Suppressor macrophage treated with lipopolysaccharide for 4 hours (primary cell): ENCODE measurements at regions not wholly inside any gene's neighbourhood (a gene's known extent, or its start where the extent isn't known, plus 50 kb on each side); places are given as distances from the start of the nearest gene placed in this dataset.
"Not testable (repeated sequence)": the region's sequence is repeated elsewhere in the genome, so short reads cannot be mapped to it uniquely, and the experiment has no call there.

Experiments
- DNase-seq: peaks from one replicate; pipeline ENCODE4 v3.0.0-alpha.2; 2020

DNA sequence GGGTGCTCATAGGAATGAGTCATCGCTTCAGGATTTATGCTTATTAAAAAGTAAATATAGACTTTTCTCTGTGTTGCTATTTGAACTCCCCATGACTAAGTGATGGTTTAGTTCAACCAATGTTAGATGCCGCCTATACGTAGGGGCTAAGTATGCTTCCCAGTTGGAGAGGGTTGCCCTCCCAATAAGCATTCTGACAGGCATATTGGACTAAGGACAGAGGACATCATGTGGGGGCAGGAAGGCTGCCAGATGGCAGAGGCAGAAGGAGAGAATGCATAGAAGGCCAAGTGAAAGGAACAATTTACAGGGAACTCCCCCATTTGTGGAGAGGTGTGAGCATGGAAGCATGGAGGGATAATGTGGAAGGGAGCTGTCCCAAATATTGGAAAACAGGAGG lies 318.4 kb upstream of the OBI1 start:
- no peak for DNase-seq

DNA sequence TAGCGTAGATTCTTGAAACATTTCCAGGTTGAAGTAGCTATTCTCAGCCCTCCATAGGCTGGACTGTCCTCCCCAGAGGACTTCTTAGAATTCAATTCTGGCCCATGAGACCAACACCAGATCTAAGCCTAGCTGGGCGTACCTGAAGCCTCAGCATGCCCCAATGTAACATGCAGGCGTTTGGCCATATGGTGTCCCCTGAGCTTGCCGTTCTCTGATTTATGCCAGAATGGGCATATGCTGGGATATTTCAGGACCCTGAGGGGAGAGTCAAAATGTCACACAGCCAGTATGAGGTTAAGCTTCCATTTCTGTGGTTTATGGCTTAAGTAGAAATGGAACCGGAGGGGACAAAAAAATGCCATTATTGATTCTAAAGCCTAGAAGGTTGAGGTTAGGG lies 317.7 kb upstream of the OBI1 start:
- no peak for DNase-seq

DNA sequence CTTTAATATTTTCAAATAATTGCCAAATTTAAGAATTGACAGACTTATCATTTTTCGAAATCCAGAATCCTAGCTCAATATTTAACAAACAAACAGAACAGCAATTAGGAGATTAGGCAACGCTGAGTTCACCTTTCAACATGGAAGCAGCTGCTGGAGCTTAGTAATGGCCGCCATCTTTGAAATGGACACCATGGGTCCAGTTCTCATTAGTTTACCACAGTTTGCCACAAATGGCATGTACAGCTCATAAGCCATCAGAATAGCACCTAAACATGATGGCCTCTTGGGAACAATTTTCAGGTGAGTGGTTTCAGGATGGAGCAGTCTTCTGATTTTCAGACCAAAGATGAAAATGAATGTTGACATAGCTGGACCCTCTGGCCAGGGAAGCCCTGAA lies 313.6 kb upstream of the OBI1 start:
- DNase-seq = no peak

- DNase-seq = no peak
Observed at GRCh38 chr13:78971355-78972025, 312.5 kb upstream of the OBI1 start.

DNA sequence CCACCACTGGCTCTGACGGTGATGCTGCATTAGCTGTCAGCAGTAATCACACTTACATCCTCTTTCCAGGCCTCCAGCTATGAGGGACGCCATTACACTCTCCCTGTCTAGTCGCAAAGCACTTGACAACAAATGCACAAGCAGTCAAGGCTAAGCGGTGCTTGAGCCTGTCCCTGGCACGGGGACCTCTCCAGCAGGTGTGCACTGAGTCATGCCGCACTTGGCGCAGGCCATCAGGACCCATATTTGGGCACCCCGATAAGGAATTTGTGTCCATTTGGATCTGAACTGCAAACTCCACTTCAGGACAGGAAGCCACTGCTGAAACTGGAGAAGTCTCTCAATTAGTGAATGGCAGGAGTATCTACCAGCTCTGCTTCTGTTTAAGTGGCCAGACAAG lies 301.9 kb upstream of the OBI1 start:
- DNase-seq = no peak

DNA sequence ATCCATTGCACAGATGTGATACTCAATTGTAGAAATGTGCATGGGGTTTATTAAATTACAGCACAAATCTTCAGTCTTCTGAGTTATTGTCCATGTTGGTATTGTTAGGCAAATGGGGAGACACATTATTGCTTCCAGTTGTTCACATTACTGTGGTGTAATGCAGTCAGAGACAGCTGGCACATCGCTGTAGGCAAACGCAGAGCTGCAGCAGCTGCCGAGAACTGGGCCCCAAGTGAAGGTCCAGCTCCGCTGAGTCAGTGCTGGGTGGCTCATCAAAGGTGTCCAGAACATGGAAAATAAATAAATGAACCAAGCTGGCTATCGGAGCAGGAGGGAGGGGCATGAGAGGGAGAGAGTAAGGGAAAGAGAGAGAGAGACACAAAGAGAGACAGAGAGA lies 299.1 kb upstream of the OBI1 start:
- DNase-seq = no peak

DNA sequence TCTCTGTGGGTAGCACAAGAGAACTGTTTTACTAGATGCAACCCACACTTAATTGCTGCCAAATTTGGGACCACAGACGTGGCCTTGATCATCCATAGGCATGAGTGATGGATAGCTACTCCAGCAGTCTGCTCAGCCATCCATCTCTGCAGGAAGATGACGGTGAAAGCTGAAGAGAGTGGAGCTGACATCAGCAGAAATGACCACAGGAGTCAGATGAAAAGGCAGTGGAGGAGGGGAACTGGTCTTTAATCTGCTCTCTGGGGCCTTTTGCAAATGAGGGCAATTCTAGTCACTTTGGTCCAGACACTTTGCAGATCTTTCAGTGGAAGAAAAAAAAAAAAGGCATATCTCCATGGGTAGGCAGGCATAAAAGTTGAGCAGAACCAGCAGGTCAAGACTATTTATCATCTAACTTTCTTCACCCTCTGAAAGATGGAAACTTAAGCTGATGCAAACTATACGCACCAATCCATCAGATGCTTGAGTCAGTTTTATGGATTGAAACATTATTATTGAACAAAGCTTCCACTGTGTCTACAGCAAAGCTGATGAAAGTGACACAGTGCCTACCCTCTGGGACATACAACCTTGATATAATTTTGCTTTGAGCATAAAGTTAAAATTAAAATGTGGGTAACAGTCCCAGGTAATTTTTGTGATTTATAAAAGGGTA lies 281.6 kb upstream of the OBI1 start:
- no peak for DNase-seq

GRCh38 chr13:78934336-78934735 lies 275.4 kb upstream of the OBI1 start:
- DNase-seq = no peak

GRCh38 chr13:78915015-78915414 lies 256.1 kb upstream of the OBI1 start:
- DNase-seq = no peak

- DNase-seq = no peak
Observed at GRCh38 chr13:78913656-78914055, 254.7 kb upstream of the OBI1 start.

DNA sequence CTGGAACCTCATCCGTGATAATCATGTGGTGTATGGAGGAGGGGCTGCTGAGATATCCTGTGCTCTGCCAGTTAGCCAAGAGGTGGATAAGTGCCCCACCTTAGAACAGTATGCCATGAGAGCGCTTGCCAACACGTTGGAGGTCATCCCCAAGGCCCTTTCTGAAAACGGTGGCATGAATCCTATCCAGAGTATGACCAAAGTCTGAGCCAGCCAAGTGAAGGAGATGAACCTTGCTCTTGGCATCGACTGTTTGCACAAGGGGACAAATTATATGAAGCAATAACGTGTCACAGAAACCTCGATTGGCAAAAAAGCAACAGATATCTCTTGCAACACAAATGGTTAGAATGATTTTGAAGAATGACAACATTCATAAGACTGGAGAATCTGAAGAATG lies 251.2 kb upstream of the OBI1 start:
- DNase-seq = no peak

- no peak for DNase-seq
Observed at GRCh38 chr13:78909276-78909675, 250.3 kb upstream of the OBI1 start.

DNA sequence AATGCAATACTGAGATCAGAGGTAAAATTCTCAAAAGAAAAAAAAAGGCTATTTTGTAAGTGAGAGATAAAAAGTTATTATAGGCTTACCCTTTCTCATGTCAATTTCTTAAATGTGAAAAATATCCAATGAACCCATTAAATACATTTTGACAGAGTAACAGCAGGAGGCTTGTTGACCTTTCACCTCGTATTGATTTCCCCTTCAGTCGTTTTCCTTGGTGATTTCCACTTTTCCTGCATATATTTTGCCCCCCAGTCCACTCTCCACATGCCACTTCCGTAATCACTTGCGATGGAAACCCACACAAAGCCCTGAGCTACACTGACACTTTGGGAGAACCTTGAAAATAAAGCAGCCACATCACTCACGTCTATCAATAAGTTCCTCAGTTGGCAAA lies 248.1 kb upstream of the OBI1 start:
- DNase-seq = no peak

- DNase-seq = no peak
Observed at GRCh38 chr13:78897200-78897599, 238.2 kb upstream of the OBI1 start.

- no peak for DNase-seq
Observed at GRCh38 chr13:78884571-78884970, 225.6 kb upstream of the OBI1 start.

- DNase-seq = no peak
Observed at GRCh38 chr13:78881751-78882150, 222.8 kb upstream of the OBI1 start.

DNA sequence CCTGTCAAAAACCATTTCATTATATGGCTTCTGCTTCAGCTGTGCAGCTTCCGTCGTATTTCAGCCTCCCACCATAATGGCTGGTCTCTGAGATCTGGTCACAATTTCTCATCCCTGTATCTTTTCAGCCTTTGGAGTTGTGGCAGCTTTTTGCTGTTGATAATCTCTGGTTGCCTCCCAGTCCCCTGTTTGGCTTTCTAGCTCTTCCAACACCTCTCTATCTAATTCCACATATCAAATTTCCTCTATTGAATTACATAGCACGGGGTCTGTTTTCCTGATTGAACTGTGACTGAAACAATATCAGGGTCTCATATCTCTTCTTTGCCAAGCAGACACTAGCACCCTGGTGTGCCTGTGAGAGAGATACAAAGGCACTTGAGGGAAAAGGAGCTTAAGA lies 222.1 kb upstream of the OBI1 start:
- no peak for DNase-seq

DNA sequence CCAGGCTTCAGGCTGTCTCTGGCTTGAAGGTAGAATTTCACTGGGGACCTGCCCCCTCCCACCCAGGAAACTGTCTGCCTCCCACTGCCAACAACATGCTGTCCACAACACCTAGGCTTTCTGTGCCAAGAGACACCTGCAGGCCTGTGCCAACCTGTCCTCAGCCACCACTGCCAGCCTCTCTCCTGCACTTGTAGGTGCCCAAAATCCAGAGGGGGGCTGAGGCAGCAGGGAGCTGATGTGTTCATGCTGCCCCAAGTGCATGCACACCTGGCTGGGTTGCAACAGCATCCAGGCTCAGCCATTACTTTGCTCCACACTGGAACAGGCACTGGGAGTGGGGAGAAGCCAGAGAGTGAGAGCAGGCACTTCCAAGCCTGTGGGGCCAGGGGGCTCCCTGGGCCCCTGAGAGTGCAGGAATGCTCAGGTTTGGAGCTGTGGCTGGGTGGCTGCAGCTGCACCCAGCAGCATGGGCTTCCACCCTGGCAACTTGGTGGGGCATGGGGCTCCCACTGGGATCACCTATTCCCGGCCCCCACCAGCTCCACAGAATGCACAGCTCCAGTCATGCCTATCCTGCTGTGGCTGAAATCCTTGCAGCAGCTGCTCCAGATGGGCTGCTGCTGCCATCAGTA lies 218.1 kb upstream of the OBI1 start:
- no peak for DNase-seq

- DNase-seq = no peak
Observed at GRCh38 chr13:78875792-78876580, 217.0 kb upstream of the OBI1 start.

DNA sequence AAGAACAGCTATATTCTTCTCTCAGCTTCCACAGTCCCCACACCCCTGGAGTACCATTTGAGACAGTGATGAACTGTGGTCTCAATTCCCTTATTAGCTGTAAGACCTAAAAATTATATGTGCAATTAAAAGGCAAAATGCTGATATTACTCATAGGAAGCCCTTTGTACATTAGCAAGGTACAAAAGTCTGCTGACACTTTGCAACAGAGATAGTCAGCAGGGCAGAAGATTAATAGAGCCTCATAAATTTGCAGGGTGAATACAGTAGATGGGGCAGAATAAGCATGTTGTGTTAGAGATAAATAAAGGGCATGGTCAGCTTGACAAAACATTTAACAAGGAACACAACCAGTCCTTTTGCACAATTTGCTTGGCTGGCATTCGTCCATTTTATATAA lies 210.0 kb upstream of the OBI1 start:
- DNase-seq = no peak

- DNase-seq = no peak
Observed at GRCh38 chr13:78867655-78868054, 208.7 kb upstream of the OBI1 start.

DNA sequence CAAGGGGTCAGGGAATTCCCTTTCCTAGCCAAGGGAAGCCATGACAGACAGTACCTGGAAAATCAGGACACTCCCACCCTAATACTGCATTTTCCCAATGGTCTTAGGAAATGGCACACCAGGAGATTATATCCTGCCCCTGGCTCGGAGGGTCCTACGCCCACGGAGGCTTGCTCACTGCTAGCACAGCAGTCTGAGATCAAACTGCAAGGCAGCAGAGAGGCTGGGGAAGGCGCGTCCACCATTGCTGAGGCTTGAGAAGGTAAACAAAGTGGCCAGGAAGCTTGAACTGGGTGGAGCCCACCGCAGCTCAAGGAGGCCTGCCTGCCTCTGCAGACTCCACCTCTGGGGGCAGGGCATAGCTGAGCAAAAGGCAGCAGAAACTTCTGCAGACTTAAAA lies 207.1 kb upstream of the OBI1 start:
- DNase-seq = not testable (repeated sequence)

GRCh38 chr13:78862446-78862845 lies 203.5 kb upstream of the OBI1 start:
- DNase-seq = no peak

DNA sequence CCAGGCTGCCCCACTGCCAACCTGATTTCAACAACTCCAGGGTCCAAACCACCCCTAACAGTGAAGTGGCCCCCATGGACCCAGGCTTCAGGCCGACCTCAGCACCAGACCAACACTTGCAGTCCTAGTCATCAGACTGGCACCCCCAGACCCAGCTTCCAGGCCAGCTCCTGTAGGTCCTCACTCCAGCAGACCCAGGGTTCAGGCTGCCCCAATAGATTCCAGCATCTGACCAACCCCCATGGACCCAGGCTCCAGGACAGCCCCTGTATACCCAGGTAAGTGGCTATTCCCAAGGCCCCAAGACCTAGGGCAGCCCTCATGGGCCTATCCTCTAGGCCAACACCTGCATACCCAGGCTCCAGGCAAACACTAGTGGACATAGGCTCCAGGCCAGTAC lies 193.8 kb upstream of the OBI1 start:
- DNase-seq = no peak
